ENCODE measurements at regions not wholly inside any gene's neighbourhood (a gene's known extent, or its start where the extent isn't known, plus 50 kb on each side); places are given as distances from the start of the nearest gene placed in this dataset.
"Not testable (repeated sequence)": the region's sequence is repeated elsewhere in the genome, so short reads cannot be mapped to it uniquely, and the experiment has no call there.

GRCh38 chr7:46107610-46108217, 186.6 kb upstream of the IGFBP3 start:
- CTCF ChIA-PET, result interaction anchor here (2.2 kb wide), 1 partner anchor 13 kb away, joined by 8 read pairs; no protein-coding TSS in a partner anchor
- no peak overlapping the region for H3K4me3 ChIP-seq (ENCODE audit: low read depth, low read length)
- TF ChIP-seq CTCF (IDR thresholded peaks at IDR 0.05; ENCODE audit: insufficient read depth, low read length, missing control alignments), result no peak
- no peak for DNase-seq (ENCODE audit: low read depth, low spot score)
- POLR2A ChIA-PET, result no interaction called here

GRCh38 chr7:46100521-46100920, 179.4 kb upstream of the IGFBP3 start:
- TF ChIP-seq CTCF (IDR thresholded peaks at IDR 0.05; ENCODE audit: insufficient read depth, low read length, missing control alignments), result no peak
- DNase-seq (ENCODE audit: low read depth, low spot score), result no peak
- POLR2A ChIA-PET, result no interaction called here
- CTCF ChIA-PET, result interaction anchor here (0.9 kb wide), 1 partner anchor 62 kb away, joined by 3 read pairs; no protein-coding TSS in a partner anchor
- no peak overlapping the region for H3K4me3 ChIP-seq (ENCODE audit: low read depth, low read length)

- DNase-seq (ENCODE audit: low read depth, low spot score), result no peak
- ChIA-PET POLR2A (no interaction called here), CTCF (interaction anchor here (1.1 to 1.5 kb wide), 2 partner anchors 18 to 177 kb away, joined by 4 to 6 read pairs; no protein-coding TSS in a partner anchor)
- TF ChIP-seq CTCF (IDR thresholded peaks at IDR 0.05; ENCODE audit: insufficient read depth, low read length, missing control alignments), result no peak
- no peak overlapping the region for H3K4me3 ChIP-seq (ENCODE audit: low read depth, low read length)
These were observed 178.0 kb upstream of the IGFBP3 start for GRCh38 chr7:46099076-46099475.

- TF ChIP-seq CTCF (IDR thresholded peaks at IDR 0.05; ENCODE audit: insufficient read depth, low read length, missing control alignments), result no peak
- no peak for DNase-seq (ENCODE audit: low read depth, low spot score)
- ChIA-PET CTCF (interaction anchor here (0.8 kb wide), 1 partner anchor 41 kb away, joined by 4 read pairs; no protein-coding TSS in a partner anchor), POLR2A (no interaction called here)
- no peak overlapping the region for H3K4me3 ChIP-seq (ENCODE audit: low read depth, low read length)
These were observed 170.0 kb upstream of the IGFBP3 start for GRCh38 chr7:46091071-46091470.

- DNase-seq (ENCODE audit: low read depth, low spot score), result no peak
- no peak overlapping the region for H3K4me3 ChIP-seq (ENCODE audit: low read depth, low read length)
- no peak for TF ChIP-seq CTCF (IDR thresholded peaks at IDR 0.05; ENCODE audit: insufficient read depth, low read length, missing control alignments)
- POLR2A ChIA-PET, result no interaction called here
- CTCF ChIA-PET, result interaction anchor here (0.8 kb wide), 1 partner anchor 166 kb away, joined by 3 read pairs; no protein-coding TSS in a partner anchor
These were observed 168.2 kb upstream of the IGFBP3 start for GRCh38 chr7:46089281-46089680.

GRCh38 chr7:46088486-46088885, 167.4 kb upstream of the IGFBP3 start:
- DNase-seq (ENCODE audit: low read depth, low spot score); POLR2A ChIA-PET; H3K4me3 ChIP-seq (ENCODE audit: low read depth, low read length); CTCF ChIA-PET: not testable (repeated sequence)

Measured in AG04449 (cell line).